GM12865 (cell line): ENCODE measurements at regions not wholly inside any gene's neighbourhood (a gene's known extent, or its start where the extent isn't known, plus 50 kb on each side); places are given as distances from the start of the nearest gene placed in this dataset.

ENCODE experiments used
- DNase-seq: peaks from one replicate; pipeline ENCODE4 v3.0.0; 2010; ENCODE audit warnings: low read depth
- H3K4me3 ChIP-seq: 2 replicates; pipeline ENCODE4 v1.5.1; 2011; ENCODE audit warnings: mild to moderate bottlenecking, low read depth, low read length, control low read depth
- TF ChIP-seq, protein P1 (sequence below): IDR thresholded peaks from 2 replicates; pipeline ENCODE4 v1.5.1; 2011; ENCODE audit warnings: low read length, control low read depth, low read depth, inconsistent platforms; ENCODE audit not compliant: insufficient read depth; ENCODE audit errors: missing control alignments

DNA sequence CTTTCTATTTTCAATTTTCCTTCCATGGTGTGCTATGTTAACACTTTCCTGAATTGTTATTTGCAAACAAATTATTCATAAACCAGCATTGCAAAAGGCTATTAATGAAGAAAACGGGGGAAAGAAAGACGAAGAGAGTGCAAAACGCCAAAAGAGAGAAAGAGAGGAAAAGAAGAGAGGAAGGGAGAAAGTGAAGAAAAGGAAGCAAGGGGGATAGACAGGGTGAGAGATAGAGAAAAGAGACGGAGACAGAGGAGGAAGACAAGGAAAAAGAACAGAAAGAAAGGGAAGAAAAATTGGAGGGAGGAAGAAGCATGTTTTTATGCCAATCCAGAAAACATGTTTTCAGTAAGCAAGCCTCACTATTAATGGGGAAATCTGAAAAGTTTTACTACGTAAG, 310.6 kb downstream of the TFEC start:
- TF ChIP-seq, protein P1, sequence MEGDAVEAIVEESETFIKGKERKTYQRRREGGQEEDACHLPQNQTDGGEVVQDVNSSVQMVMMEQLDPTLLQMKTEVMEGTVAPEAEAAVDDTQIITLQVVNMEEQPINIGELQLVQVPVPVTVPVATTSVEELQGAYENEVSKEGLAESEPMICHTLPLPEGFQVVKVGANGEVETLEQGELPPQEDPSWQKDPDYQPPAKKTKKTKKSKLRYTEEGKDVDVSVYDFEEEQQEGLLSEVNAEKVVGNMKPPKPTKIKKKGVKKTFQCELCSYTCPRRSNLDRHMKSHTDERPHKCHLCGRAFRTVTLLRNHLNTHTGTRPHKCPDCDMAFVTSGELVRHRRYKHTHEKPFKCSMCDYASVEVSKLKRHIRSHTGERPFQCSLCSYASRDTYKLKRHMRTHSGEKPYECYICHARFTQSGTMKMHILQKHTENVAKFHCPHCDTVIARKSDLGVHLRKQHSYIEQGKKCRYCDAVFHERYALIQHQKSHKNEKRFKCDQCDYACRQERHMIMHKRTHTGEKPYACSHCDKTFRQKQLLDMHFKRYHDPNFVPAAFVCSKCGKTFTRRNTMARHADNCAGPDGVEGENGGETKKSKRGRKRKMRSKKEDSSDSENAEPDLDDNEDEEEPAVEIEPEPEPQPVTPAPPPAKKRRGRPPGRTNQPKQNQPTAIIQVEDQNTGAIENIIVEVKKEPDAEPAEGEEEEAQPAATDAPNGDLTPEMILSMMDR: no peak

DNA sequence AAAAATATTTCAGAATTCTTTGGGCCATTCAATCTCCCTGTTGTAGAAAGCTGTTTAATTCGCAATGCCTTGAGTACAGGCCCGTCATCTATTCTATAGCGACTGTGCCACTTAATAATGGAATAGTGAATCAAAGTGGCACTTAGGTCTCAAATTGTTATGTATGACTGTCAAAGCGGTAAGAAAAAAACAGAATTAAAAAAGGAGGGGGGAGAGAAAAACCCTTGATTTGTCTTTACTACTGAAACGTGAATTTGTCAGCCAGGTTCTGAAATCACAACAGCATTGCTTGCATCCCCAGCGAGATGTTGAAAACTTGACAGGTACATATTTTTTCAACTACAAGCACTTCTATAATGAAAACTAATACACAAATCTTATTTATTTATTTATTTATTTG, 320.9 kb downstream of the TFEC start:
- TF ChIP-seq, protein P1: no peak
- no peak overlapping the region for H3K4me3 ChIP-seq
- DNase-seq: no peak

More for the DNA sequence above, 310.6 kb downstream of the TFEC start:
- no peak overlapping the region for H3K4me3 ChIP-seq
- no peak for DNase-seq

DNA sequence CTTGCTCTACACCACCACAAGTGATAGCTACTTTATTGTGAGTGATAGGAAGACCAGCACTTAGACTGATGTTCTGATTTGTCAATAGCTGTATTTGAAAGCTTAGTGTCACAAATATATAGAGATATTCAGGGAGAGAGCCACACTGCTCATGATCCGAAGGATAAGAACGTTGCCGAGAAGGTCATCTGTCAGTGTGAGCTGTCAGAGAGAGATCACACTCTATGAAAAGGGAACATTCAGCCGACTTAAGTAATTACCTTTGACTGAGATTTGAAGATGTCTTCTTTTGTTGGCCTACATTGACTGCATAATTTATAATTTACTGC, 322.6 kb downstream of the TFEC start:
- DNase-seq: no peak
- no peak overlapping the region for H3K4me3 ChIP-seq
- TF ChIP-seq, protein P1: no peak

DNA sequence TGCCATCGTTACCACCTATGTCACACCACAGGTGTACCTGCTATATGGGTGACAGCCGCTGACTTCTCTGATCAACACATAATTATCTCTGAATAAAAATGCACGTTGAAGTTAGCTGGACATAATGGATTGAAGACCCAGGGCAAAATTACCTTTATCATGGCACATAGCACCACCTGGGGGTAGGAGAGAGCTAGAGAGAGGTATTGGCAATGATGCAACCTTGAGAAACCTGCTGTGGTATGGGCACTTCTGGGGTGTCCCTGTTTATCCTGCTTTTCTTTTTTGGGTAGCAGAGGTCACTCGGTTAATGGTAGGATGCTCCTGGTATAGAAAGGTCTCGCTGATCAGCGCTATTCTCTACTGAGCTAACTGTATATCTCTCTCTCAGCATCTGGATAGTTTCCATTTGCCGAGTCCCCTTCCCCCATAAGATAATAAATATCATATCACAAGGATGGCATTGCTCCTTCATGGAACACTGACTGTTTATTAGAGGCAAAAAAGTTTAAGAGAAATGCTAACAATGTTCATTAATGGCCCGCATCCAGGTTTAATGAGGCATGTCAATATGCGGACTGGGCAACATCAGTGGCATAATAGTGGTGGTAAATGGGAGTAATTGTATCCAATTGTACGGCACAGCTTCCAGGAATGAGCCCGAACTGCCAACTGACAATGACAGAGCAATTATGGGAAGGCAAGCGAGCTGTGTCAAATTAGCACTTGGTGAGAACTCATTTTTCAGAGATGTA, 323.1 kb downstream of the TFEC start:
- H3K4me3 ChIP-seq: no peak overlapping the region
- peak; percentile 18 for DNase-seq
- TF ChIP-seq, protein P1: peak; percentile 38

DNA sequence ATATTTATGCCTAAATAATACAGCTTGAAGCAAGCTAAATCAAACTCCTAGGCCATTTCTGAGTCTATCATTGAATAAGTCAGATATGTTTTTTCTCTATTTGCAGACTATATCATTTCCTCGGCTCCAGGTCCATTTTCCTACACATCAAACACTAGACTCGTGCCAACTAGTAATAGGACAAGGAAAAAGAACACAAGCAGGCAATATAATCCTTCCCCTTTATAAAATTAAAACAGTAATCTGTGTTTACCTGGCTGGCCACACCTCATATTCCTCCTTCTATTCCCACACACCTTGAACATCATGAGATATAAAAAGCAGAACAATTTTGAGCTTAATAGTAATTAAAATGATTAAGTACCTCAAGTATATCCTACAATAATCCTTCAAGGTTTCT, 325.7 kb downstream of the TFEC start:
- TF ChIP-seq, protein P1: no peak
- no peak overlapping the region for H3K4me3 ChIP-seq
- no peak for DNase-seq

DNA sequence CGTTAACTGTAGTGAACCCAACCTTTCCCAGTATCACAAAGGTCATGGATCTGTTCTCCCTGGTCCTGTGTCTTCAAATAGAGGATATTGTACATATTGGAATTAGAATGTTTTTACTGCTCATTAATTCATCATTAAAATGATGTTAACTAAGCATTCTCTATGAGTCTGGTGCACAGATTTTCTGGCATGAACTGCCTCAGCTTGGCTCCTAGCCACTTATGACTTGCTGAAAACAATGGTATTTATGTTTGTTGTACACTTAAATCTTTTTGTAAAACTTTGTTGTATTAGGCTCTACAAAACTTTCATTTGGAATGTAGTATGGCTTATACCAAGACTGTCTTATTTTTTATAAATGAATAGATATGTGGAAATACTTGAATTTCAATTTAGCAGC, 329.4 kb downstream of the TFEC start:
- TF ChIP-seq, protein P1: no peak
- H3K4me3 ChIP-seq: no peak overlapping the region
- no peak for DNase-seq

DNA sequence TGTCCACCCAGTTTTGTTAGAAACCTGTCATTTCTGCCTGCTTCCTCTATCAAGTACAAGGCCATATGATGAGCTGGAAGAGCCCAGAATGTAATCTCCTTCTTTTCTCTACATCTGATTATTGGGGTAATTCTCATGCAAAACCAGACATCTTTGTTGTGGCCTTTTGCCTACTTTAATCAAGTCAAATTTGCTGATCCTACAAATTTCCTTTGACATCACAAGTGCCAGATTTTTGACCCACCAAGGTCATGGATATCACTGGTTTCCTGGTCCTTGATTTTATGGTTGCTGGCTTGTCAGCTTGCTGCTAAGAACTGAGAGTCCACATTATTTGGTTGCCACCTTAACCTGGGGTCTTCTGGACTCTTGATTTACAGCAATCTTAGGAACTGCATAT, 336.1 kb downstream of the TFEC start:
- H3K4me3 ChIP-seq: no peak overlapping the region
- no peak for DNase-seq
- TF ChIP-seq, protein P1: no peak
